ENCODE measurements at regions not wholly inside any gene's neighbourhood (a gene's known extent, or its start where the extent isn't known, plus 50 kb on each side); places are given as distances from the start of the nearest gene placed in this dataset.

- H3K4me3 ChIP-seq (ENCODE audit: low read depth in 2 of 2, low read length in 2 of 2) = no peak overlapping the region
- TF ChIP-seq REST (IDR thresholded peaks at IDR 0.05; ENCODE audit: insufficient read depth in 1 of 2, low read depth in 2 of 2, low read length in 1 of 2) (no peak), TCF7L2 (IDR thresholded peaks at IDR 0.05; ENCODE audit: low read depth, low read length) (no peak), POLR2AphosphoS5 (IDR thresholded peaks at IDR 0.05; ENCODE audit: low read depth, low read length) (no peak), CTCF (IDR thresholded peaks at IDR 0.05) (no peak), SIN3A (IDR thresholded peaks at IDR 0.05; ENCODE audit: borderline replicate concordance, insufficient read depth, low read depth, low read length) (no peak)
- intact Hi-C loops (cut with micrococcal nuclease; ENCODE audit: unreplicated experiment) = no loop called here
- DNase-seq (ENCODE audit: low read depth, low spot score) = no peak
- no TSS peak for BruUV-seq (replicated peaks)
- H3K27me3 ChIP-seq (ENCODE audit: control insufficient read depth, insufficient read depth, low read length) = no peaks in the 10 kb centered on the region
- ATAC-seq = no peak
- H3K36me3 ChIP-seq (ENCODE audit: control insufficient read depth, insufficient read depth, low read length) = no peaks in the 10 kb centered on the region
- no peaks in the 10 kb centered on the region for H3K9me3 ChIP-seq (ENCODE audit: control insufficient read depth, insufficient read depth, low read depth, low read length)
- H3K4me1 ChIP-seq (ENCODE audit: control insufficient read depth, insufficient read depth, low read length) = no peaks in the 10 kb centered on the region
- in situ Hi-C loops (cut with HindIII; ENCODE audit: low pct_unique_long_range_greater_than_20kb, low sequenced_read_pairs) = no loop called here
- POLR2A ChIA-PET = no interaction called here
- no peak overlapping the region for H3K27ac ChIP-seq (ENCODE audit: low read length)
- CTCF ChIA-PET = no interaction called here
Observed at GRCh38 chr5:101611039-101611438, 685.0 kb downstream of the SLCO4C1 start.

- Histone ChIP-seq H3K27ac (ENCODE audit: low read length) (no peak overlapping the region), H3K4me1 (ENCODE audit: control insufficient read depth, insufficient read depth, low read length) (no peaks in the 10 kb centered on the region), H3K9me3 (ENCODE audit: control insufficient read depth, insufficient read depth, low read depth, low read length) (no peaks in the 10 kb centered on the region), H3K36me3 (ENCODE audit: control insufficient read depth, insufficient read depth, low read length) (no peaks in the 10 kb centered on the region), H3K27me3 (ENCODE audit: control insufficient read depth, insufficient read depth, low read length) (no peaks in the 10 kb centered on the region), H3K4me3 (ENCODE audit: low read depth in 2 of 2, low read length in 2 of 2) (no peak overlapping the region)
- intact Hi-C loops (cut with micrococcal nuclease; ENCODE audit: unreplicated experiment) = no loop called here
- ChIA-PET POLR2A (no interaction called here), CTCF (no interaction called here)
- no TSS peak for BruUV-seq (replicated peaks)
- ATAC-seq (no peak), DNase-seq (ENCODE audit: low read depth, low spot score) (no peak)
- in situ Hi-C loops (cut with HindIII; ENCODE audit: low pct_unique_long_range_greater_than_20kb, low sequenced_read_pairs) = no loop called here
- TF ChIP-seq SIN3A (IDR thresholded peaks at IDR 0.05; ENCODE audit: borderline replicate concordance, insufficient read depth, low read depth, low read length) = no peak
- TF ChIP-seq POLR2AphosphoS5 (IDR thresholded peaks at IDR 0.05; ENCODE audit: low read depth, low read length) = no peak
- TF ChIP-seq REST (IDR thresholded peaks at IDR 0.05; ENCODE audit: insufficient read depth in 1 of 2, low read depth in 2 of 2, low read length in 1 of 2) = no peak
- no peak for TF ChIP-seq TCF7L2 (IDR thresholded peaks at IDR 0.05; ENCODE audit: low read depth, low read length)
- no peak for TF ChIP-seq CTCF (IDR thresholded peaks at IDR 0.05)
Observed at GRCh38 chr5:101608322-101608721, 687.8 kb downstream of the SLCO4C1 start.
